Ishikawa (cell line): ENCODE measurements at regions not wholly inside any gene's neighbourhood (a gene's known extent, or its start where the extent isn't known, plus 50 kb on each side); places are given as distances from the start of the nearest gene placed in this dataset.

Source experiments
- CEBPB ChIP-seq: IDR thresholded peaks from 2 replicates; pipeline ENCODE4 v1.6.1; 2012
- CREB1 ChIP-seq: IDR thresholded peaks from 2 replicates; pipeline ENCODE4 v1.6.1; 2012; ENCODE audit warnings: low read depth
- EP300 ChIP-seq: IDR thresholded peaks from 2 replicates; pipeline ENCODE4 v1.6.1; 2012; ENCODE audit warnings: borderline replicate concordance
- FOXM1 ChIP-seq: IDR thresholded peaks from 2 replicates; pipeline ENCODE4 v1.6.1; 2012; ENCODE audit warnings: low read depth, borderline replicate concordance
- RAD21 ChIP-seq: IDR thresholded peaks from 2 replicates; pipeline ENCODE4 v1.6.1; 2012; ENCODE audit warnings: low read depth
- TAF1 ChIP-seq: IDR thresholded peaks from 2 replicates; pipeline ENCODE4 v1.6.1; 2012; ENCODE audit warnings: low read depth, mild to moderate bottlenecking
- USF1 ChIP-seq: IDR thresholded peaks from 2 replicates; pipeline ENCODE4 v1.6.1; 2012
- YY1 ChIP-seq: IDR thresholded peaks from 2 replicates; pipeline ENCODE4 v1.6.1; 2012; ENCODE audit warnings: low read depth
- TF ChIP-seq, protein P1 (sequence below): IDR thresholded peaks from 2 replicates; pipeline ENCODE4 v1.6.1; 2012; ENCODE audit warnings: low read depth, mild to moderate bottlenecking
- TF ChIP-seq, protein P2 (sequence below): IDR thresholded peaks from 2 replicates; pipeline ENCODE4 v1.6.1; 2012

- TF ChIP-seq USF1 = no peak
- TF ChIP-seq EP300 = no peak
- TF ChIP-seq, protein P1, sequence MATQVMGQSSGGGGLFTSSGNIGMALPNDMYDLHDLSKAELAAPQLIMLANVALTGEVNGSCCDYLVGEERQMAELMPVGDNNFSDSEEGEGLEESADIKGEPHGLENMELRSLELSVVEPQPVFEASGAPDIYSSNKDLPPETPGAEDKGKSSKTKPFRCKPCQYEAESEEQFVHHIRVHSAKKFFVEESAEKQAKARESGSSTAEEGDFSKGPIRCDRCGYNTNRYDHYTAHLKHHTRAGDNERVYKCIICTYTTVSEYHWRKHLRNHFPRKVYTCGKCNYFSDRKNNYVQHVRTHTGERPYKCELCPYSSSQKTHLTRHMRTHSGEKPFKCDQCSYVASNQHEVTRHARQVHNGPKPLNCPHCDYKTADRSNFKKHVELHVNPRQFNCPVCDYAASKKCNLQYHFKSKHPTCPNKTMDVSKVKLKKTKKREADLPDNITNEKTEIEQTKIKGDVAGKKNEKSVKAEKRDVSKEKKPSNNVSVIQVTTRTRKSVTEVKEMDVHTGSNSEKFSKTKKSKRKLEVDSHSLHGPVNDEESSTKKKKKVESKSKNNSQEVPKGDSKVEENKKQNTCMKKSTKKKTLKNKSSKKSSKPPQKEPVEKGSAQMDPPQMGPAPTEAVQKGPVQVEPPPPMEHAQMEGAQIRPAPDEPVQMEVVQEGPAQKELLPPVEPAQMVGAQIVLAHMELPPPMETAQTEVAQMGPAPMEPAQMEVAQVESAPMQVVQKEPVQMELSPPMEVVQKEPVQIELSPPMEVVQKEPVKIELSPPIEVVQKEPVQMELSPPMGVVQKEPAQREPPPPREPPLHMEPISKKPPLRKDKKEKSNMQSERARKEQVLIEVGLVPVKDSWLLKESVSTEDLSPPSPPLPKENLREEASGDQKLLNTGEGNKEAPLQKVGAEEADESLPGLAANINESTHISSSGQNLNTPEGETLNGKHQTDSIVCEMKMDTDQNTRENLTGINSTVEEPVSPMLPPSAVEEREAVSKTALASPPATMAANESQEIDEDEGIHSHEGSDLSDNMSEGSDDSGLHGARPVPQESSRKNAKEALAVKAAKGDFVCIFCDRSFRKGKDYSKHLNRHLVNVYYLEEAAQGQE = no peak
- TF ChIP-seq, protein P2, sequence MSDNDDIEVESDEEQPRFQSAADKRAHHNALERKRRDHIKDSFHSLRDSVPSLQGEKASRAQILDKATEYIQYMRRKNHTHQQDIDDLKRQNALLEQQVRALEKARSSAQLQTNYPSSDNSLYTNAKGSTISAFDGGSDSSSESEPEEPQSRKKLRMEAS = no peak
- TF ChIP-seq TAF1 = no peak
- TF ChIP-seq RAD21 = no peak
- no peak for TF ChIP-seq YY1
- no peak for TF ChIP-seq CREB1
- TF ChIP-seq FOXM1 = no peak
- TF ChIP-seq CEBPB = no peak
Observed at GRCh38 chr1:25137106-25137505, 95.2 kb downstream of the SYF2 start.
